ENCODE measurements at regions not wholly inside any gene's neighbourhood (a gene's known extent, or its start where the extent isn't known, plus 50 kb on each side); places are given as distances from the start of the nearest gene placed in this dataset.
"Not testable (repeated sequence)": the region's sequence is repeated elsewhere in the genome, so short reads cannot be mapped to it uniquely, and the experiment has no call there.

GRCh38 chr5:18465833-18466681 is 831.8 kb downstream of the TAF11L14 start:
- no peak for TF ChIP-seq GABPA (IDR thresholded peaks at IDR 0.05; ENCODE audit: low read depth)
- TF ChIP-seq CTCF (IDR thresholded peaks at IDR 0.05; ENCODE audit: insufficient read depth, low read length), result peak; percentile 54
- no peak for TF ChIP-seq SPI1 (IDR thresholded peaks at IDR 0.05; ENCODE audit: borderline replicate concordance, low read depth)
- Histone ChIP-seq H3K4me3 (replicated peaks; ENCODE audit: insufficient read depth, low read length) (no peak overlapping the region), H3K27me3 (ENCODE audit: insufficient read depth, poor library complexity, severe bottlenecking) (no peaks in the 10 kb centered on the region), H3K27ac (replicated peaks) (no peak overlapping the region)
- peak; percentile 16 to 51 for DNase-seq (ENCODE audit: low read depth in 1 of 2, low spot score in 1 of 2)

DNA sequence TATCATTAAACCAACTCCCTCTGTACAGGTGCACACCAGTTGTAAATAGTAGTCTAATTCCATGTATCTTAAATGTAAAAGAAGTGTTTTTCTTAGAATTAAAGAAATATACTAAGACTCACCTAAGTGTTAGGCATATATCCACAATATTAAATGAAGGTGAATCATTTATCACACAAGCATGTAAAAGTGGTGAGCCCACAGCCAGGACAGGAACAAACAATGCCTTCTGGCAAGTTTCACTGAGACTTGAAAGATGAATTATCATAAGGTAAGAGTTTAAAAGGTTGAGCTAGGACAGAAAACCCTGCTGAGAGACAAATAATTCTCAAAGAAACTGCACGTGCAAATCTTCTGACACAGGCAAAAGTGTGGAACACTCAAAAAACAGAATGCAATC is 832.5 kb downstream of the TAF11L14 start:
- DNase-seq (ENCODE audit: low read depth in 1 of 2, low spot score in 1 of 2), result no peak
- no peak for TF ChIP-seq GABPA (IDR thresholded peaks at IDR 0.05; ENCODE audit: low read depth)
- TF ChIP-seq POLR2AphosphoS5 (IDR thresholded peaks at IDR 0.05; ENCODE audit: low read depth), result no peak
- TF ChIP-seq, protein P1, sequence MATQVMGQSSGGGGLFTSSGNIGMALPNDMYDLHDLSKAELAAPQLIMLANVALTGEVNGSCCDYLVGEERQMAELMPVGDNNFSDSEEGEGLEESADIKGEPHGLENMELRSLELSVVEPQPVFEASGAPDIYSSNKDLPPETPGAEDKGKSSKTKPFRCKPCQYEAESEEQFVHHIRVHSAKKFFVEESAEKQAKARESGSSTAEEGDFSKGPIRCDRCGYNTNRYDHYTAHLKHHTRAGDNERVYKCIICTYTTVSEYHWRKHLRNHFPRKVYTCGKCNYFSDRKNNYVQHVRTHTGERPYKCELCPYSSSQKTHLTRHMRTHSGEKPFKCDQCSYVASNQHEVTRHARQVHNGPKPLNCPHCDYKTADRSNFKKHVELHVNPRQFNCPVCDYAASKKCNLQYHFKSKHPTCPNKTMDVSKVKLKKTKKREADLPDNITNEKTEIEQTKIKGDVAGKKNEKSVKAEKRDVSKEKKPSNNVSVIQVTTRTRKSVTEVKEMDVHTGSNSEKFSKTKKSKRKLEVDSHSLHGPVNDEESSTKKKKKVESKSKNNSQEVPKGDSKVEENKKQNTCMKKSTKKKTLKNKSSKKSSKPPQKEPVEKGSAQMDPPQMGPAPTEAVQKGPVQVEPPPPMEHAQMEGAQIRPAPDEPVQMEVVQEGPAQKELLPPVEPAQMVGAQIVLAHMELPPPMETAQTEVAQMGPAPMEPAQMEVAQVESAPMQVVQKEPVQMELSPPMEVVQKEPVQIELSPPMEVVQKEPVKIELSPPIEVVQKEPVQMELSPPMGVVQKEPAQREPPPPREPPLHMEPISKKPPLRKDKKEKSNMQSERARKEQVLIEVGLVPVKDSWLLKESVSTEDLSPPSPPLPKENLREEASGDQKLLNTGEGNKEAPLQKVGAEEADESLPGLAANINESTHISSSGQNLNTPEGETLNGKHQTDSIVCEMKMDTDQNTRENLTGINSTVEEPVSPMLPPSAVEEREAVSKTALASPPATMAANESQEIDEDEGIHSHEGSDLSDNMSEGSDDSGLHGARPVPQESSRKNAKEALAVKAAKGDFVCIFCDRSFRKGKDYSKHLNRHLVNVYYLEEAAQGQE (IDR thresholded peaks at IDR 0.05; ENCODE audit: insufficient replicate concordance, low read depth), result no peak
- TF ChIP-seq SPI1 (IDR thresholded peaks at IDR 0.05; ENCODE audit: borderline replicate concordance, low read depth), result no peak
- no peak for TF ChIP-seq CTCF (IDR thresholded peaks at IDR 0.05; ENCODE audit: insufficient read depth, low read length)
- H3K4me3 ChIP-seq (replicated peaks; ENCODE audit: insufficient read depth, low read length), result no peak overlapping the region
- no peak overlapping the region for H3K27ac ChIP-seq (replicated peaks)
- no peaks in the 10 kb centered on the region for H3K27me3 ChIP-seq (ENCODE audit: insufficient read depth, poor library complexity, severe bottlenecking)

GRCh38 chr5:18471791-18472190 is 837.5 kb downstream of the TAF11L14 start:
- H3K4me3 ChIP-seq (replicated peaks; ENCODE audit: insufficient read depth, low read length); H3K27ac ChIP-seq (replicated peaks); DNase-seq (ENCODE audit: low read depth in 1 of 2, low spot score in 1 of 2); H3K27me3 ChIP-seq (ENCODE audit: insufficient read depth, poor library complexity, severe bottlenecking): not testable (repeated sequence)

- DNase-seq (ENCODE audit: low read depth in 1 of 2, low spot score in 1 of 2), result no peak
- no peak for TF ChIP-seq SPI1 (IDR thresholded peaks at IDR 0.05; ENCODE audit: borderline replicate concordance, low read depth)
- TF ChIP-seq CTCF (IDR thresholded peaks at IDR 0.05; ENCODE audit: insufficient read depth, low read length), result no peak
- TF ChIP-seq GABPA (IDR thresholded peaks at IDR 0.05; ENCODE audit: low read depth), result no peak
- TF ChIP-seq, protein P1 (IDR thresholded peaks at IDR 0.05; ENCODE audit: insufficient replicate concordance, low read depth), result no peak
- no peak for TF ChIP-seq POLR2AphosphoS5 (IDR thresholded peaks at IDR 0.05; ENCODE audit: low read depth)
- Histone ChIP-seq H3K27ac (replicated peaks) (no peak overlapping the region), H3K27me3 (ENCODE audit: insufficient read depth, poor library complexity, severe bottlenecking) (no peaks in the 10 kb centered on the region), H3K4me3 (replicated peaks; ENCODE audit: insufficient read depth, low read length) (no peak overlapping the region)
These were observed 849.2 kb downstream of the TAF11L14 start for GRCh38 chr5:18483451-18483850.

All from HL-60 (cell line).